H1 (cell line): ENCODE measurements at regions not wholly inside any gene's neighbourhood (a gene's known extent, or its start where the extent isn't known, plus 50 kb on each side); places are given as distances from the start of the nearest gene placed in this dataset.

Source experiments
- CTCF ChIA-PET: fragments of 300-600 bp; sonication (Branson Sonifier 250); formaldehyde crosslinking; loops from one replicate; lab custom pipeline; 2021; ENCODE audit not compliant: partially characterized antibody; lab: Charles Lee
- POLR2A ChIA-PET: fragments of 300-600 bp; sonication (Branson Sonifier 250); formaldehyde crosslinking; loops from one replicate; lab custom pipeline; 2021; ENCODE audit warnings: inconsistent platforms; ENCODE audit not compliant: partially characterized antibody; lab: Charles Lee
- DNase-seq, 2 experiments: peaks; one replicate each; pipeline versions ENCODE4 v3.0.0 to v3.0.0-alpha.2; 2010 to 2022; ENCODE audit warnings: low spot score in 2 of 2, low read depth in 1 of 2, mixed read lengths in 1 of 2
- FAIRE-seq: peaks from 2 replicates; lab custom pipeline; 2011; peaks lifted over from hg19 to GRCh38; lab: Jason Lieb, UNC
- H2AFZ ChIP-seq: 2 replicates; pipeline ENCODE4 v1.8.1; 2012; ENCODE audit warnings: low read length, inconsistent platforms
- H2AK5ac ChIP-seq: 2 replicates; pipeline ENCODE4 v1.6.1; 2013; ENCODE audit warnings: low read depth, low read length
- H2BK120ac ChIP-seq: replicated peaks from 2 replicates; pipeline ENCODE3; 2013; ENCODE audit warnings: low read depth, low read length, inconsistent platforms
- H2BK12ac ChIP-seq: 2 replicates; pipeline ENCODE4 v1.6.1; 2013; ENCODE audit warnings: low read depth, low read length
- H2BK15ac ChIP-seq: 2 replicates; pipeline ENCODE4 v1.6.1; 2013; ENCODE audit warnings: low read length
- H2BK20ac ChIP-seq: 2 replicates; pipeline ENCODE4 v1.6.1; 2013; ENCODE audit warnings: low read length
- H2BK5ac ChIP-seq: 2 replicates; pipeline ENCODE4 v1.6.1; 2013; ENCODE audit warnings: low read depth, low read length
- H3K14ac ChIP-seq: 2 replicates; pipeline ENCODE4 v1.6.1; 2013; ENCODE audit warnings: inconsistent platforms; ENCODE audit not compliant: insufficient read length
- H3K18ac ChIP-seq: 2 replicates; pipeline ENCODE4 v1.6.1; 2013; ENCODE audit warnings: low read length; ENCODE audit errors: extremely low read depth
- H3K23ac ChIP-seq: 2 replicates; pipeline ENCODE4 v1.6.1; 2013; ENCODE audit warnings: inconsistent platforms; ENCODE audit not compliant: insufficient read length
- H3K23me2 ChIP-seq: 2 replicates; pipeline ENCODE4 v1.6.1; 2013; ENCODE audit warnings: low read depth, low read length
- H3K27ac ChIP-seq: 2 replicates; pipeline ENCODE4 v1.6.1; 2011; ENCODE audit warnings: low read depth, low read length, inconsistent platforms
- H3K27me3 ChIP-seq, 4 experiments: replicated peaks in 1 of 4; 1 replicate in 1 of 4; 2 replicates in 3 of 4; pipeline versions ENCODE4 v1.6.1 to v1.8.1; 2011 to 2013; ENCODE audit warnings: low read length in 3 of 4, mild to moderate bottlenecking in 3 of 4, inconsistent platforms in 2 of 4, mixed read lengths in 2 of 4, moderate library complexity in 1 of 4; ENCODE audit not compliant: control insufficient read depth in 3 of 4, insufficient read depth in 3 of 4; ENCODE audit errors: extremely low read depth in 1 of 4
- H3K36me3 ChIP-seq, 4 experiments: 2 replicates each; pipeline versions ENCODE4 v1.6.1 to v1.8.1; 2011 to 2013; ENCODE audit warnings: mild to moderate bottlenecking in 4 of 4, low read length in 3 of 4, moderate library complexity in 2 of 4, control low read depth in 1 of 4, inconsistent platforms in 1 of 4; ENCODE audit not compliant: insufficient read depth in 4 of 4, control insufficient read depth in 2 of 4
- H3K4ac ChIP-seq: replicated peaks from 2 replicates; pipeline ENCODE3; 2013; ENCODE audit warnings: low read length, low read depth, mixed read lengths, inconsistent platforms; ENCODE audit not compliant: insufficient read length
- H3K4me1 ChIP-seq, 4 experiments: replicated peaks in 1 of 4; 1 replicate in 1 of 4; 2 replicates in 3 of 4; pipeline versions ENCODE4 v1.6.1 to v1.8.1; 2011 to 2013; ENCODE audit warnings: low read length in 3 of 4, inconsistent platforms in 2 of 4, mixed read lengths in 1 of 4; ENCODE audit not compliant: insufficient read depth in 4 of 4, control insufficient read depth in 3 of 4
- H3K4me2 ChIP-seq, 2 experiments: 2 replicates each; pipeline versions ENCODE4 v1.6.1 to v1.8.1; 2011 to 2013; ENCODE audit warnings: low read depth in 2 of 2, low read length in 2 of 2, control low read depth in 1 of 2, inconsistent platforms in 1 of 2, mild to moderate bottlenecking in 1 of 2; ENCODE audit not compliant: insufficient read depth in 1 of 2
- H3K4me3 ChIP-seq, 4 experiments: fragments of 200-600, 300-600 bp in 1 of 4; sonication (generic), shearing (Covaris generic), sonication (Bioruptor Twin) in 1 of 4; 2 replicates each; pipeline versions ENCODE4 v1.5.1 to v1.8.1; 2011 to 2016; ENCODE audit warnings: low read length in 4 of 4, low read depth in 3 of 4, control low read depth in 2 of 4, inconsistent platforms in 2 of 4, mild to moderate bottlenecking in 2 of 4, mixed read lengths in 1 of 4, moderate library complexity in 1 of 4; ENCODE audit not compliant: insufficient read depth in 2 of 4; ENCODE audit errors: extremely low read depth in 1 of 4
- H3K56ac ChIP-seq: replicated peaks from 2 replicates; pipeline ENCODE3; 2013; ENCODE audit warnings: low read depth, mild to moderate bottlenecking, mixed read lengths, low read length, inconsistent platforms; ENCODE audit not compliant: insufficient read length
- H3K79me1 ChIP-seq: 2 replicates; pipeline ENCODE4 v1.6.1; 2013; ENCODE audit warnings: low read depth, low read length, control low read depth
- H3K79me2 ChIP-seq, 2 experiments: 2 replicates each; pipeline versions ENCODE4 v1.6.1 to v1.8.1; 2012 to 2013; ENCODE audit warnings: low read length in 2 of 2, mild to moderate bottlenecking in 2 of 2, inconsistent platforms in 1 of 2; ENCODE audit not compliant: insufficient read depth in 2 of 2, control insufficient read depth in 1 of 2
- H3K9ac ChIP-seq, 4 experiments: replicated peaks in 1 of 4; 1 replicate in 1 of 4; 2 replicates in 3 of 4; pipeline versions ENCODE4 v1.6.1 to v1.8.1; 2011 to 2013; ENCODE audit warnings: low read depth in 3 of 4, low read length in 3 of 4, control low read depth in 2 of 4, mild to moderate bottlenecking in 2 of 4, moderate library complexity in 2 of 4, inconsistent platforms in 1 of 4; ENCODE audit errors: extremely low read depth in 1 of 4
- H3K9me3 ChIP-seq, 2 experiments: 2 replicates each; pipeline versions ENCODE4 v1.6.1 to v1.8.1; 2012 to 2013; ENCODE audit warnings: mild to moderate bottlenecking in 2 of 2, moderate library complexity in 2 of 2, control low read depth in 1 of 2, inconsistent platforms in 1 of 2, low read depth in 1 of 2, low read length in 1 of 2, mixed read lengths in 1 of 2; ENCODE audit not compliant: insufficient read depth in 2 of 2
- H4K20me1 ChIP-seq, 2 experiments: replicated peaks in 1 of 2; 2 replicates each; pipeline versions ENCODE3 to v1.8.1; 2011 to 2013; ENCODE audit warnings: inconsistent platforms in 2 of 2, low read length in 2 of 2, mild to moderate bottlenecking in 1 of 2; ENCODE audit not compliant: insufficient read depth in 2 of 2, control insufficient read depth in 1 of 2
- H4K5ac ChIP-seq: 2 replicates; pipeline ENCODE4 v1.6.1; 2013; ENCODE audit warnings: low read length, low read depth, mixed read lengths, inconsistent platforms; ENCODE audit not compliant: insufficient read length
- H4K8ac ChIP-seq: 2 replicates; pipeline ENCODE4 v1.8.0; 2013; ENCODE audit warnings: mild to moderate bottlenecking, moderate library complexity, low read length, inconsistent platforms; ENCODE audit not compliant: insufficient read depth; ENCODE audit errors: extremely low read depth
- H4K91ac ChIP-seq: replicated peaks from 2 replicates; pipeline ENCODE3; 2013; ENCODE audit warnings: low read length, mixed read lengths, inconsistent platforms; ENCODE audit not compliant: insufficient read length
- MAFK ChIP-seq: IDR thresholded peaks from 2 replicates; pipeline ENCODE4 v1.6.1; 2012; ENCODE audit warnings: low read depth, mild to moderate bottlenecking, improper control_type of control experiment, low read length
- SP2 ChIP-seq: IDR thresholded peaks from 2 replicates; pipeline ENCODE4 v1.6.1; 2012; ENCODE audit warnings: mild to moderate bottlenecking, low read length, inconsistent platforms
- WGBS, 2 experiments: shearing (Covaris generic) in 1 of 2; methylation state at CpG; one replicate each; pipeline versions ENCODE4 v1.1.6 to v1.1.7; 2013 to 2015; ENCODE audit warnings: low lambda C conversion rate in 2 of 2, mixed read lengths in 2 of 2, inconsistent platforms in 1 of 2, low coverage in 1 of 2, missing lambda C conversion rate in 1 of 2; ENCODE audit not compliant: insufficient replicate concordance in 2 of 2, insufficient coverage in 1 of 2, insufficient read length in 1 of 2; ENCODE audit errors: extremely low coverage in 1 of 2, missing lambda C conversion rate in 1 of 2; 5-methylcytosine and 5-hydroxymethylcytosine counted together

- DNase-seq (no peak), FAIRE-seq (no peak)
- Histone ChIP-seq H4K8ac (no peak overlapping the region), H2BK15ac (no peak overlapping the region), H3K4me1 (peaks cover 0 to under 1% (median 0%) of the 10 kb centered on the region in 4 experiments; a peak in 1 of 7 replicates), H3K79me2 (no peaks in the 10 kb centered on the region), H2BK120ac (no peak overlapping the region), H4K5ac (no peak overlapping the region), H3K14ac (no peak overlapping the region), H2AFZ (no peak overlapping the region), H3K27ac (no peak overlapping the region), H4K91ac (no peak overlapping the region), H2BK5ac (no peak overlapping the region), H3K23ac (no peak overlapping the region), H2BK12ac (no peak overlapping the region), H3K9ac (no peak overlapping the region), H3K23me2 (no peaks in the 10 kb centered on the region), H3K4me3 (no peak overlapping the region), H3K4ac (no peak overlapping the region), H3K79me1 (no peaks in the 10 kb centered on the region), H2BK20ac (no peak overlapping the region), H2AK5ac (no peak overlapping the region), H4K20me1 (no peaks in the 10 kb centered on the region), H3K36me3 (no peaks in the 10 kb centered on the region), H3K56ac (no peak overlapping the region), H3K27me3 (no peaks in the 10 kb centered on the region), H3K4me2 (no peak overlapping the region), H3K18ac (no peak overlapping the region), H3K9me3 (no peaks in the 10 kb centered on the region)
- TF ChIP-seq SP2 = no peak
- TF ChIP-seq MAFK = no peak
- ChIA-PET POLR2A (no interaction called here), CTCF (interaction anchor here (1.3 kb wide), 1 partner anchor 125 kb away, joined by 4 read pairs; no protein-coding TSS in a partner anchor)
- 85% methylated on average over 2 of the region's 2 CpGs; no CpG with 5 or more reads in 1 of the 2 experiments for whole genome bisulfite sequencing, 2 experiments
These were observed 254.9 kb downstream of the LRIG3 start for GRCh38 chr12:58665375-58665774.
